ENCODE measurements at regions not wholly inside any gene's neighbourhood (a gene's known extent, or its start where the extent isn't known, plus 50 kb on each side); places are given as distances from the start of the nearest gene placed in this dataset.
"Not testable (repeated sequence)": the region's sequence is repeated elsewhere in the genome, so short reads cannot be mapped to it uniquely, and the experiment has no call there.

GRCh38 chr5:148880197-148880596 lies 53.8 kb downstream of the ADRB2 start:
- no peak overlapping the region for H3K4me3 Mint-ChIP-seq

GRCh38 chr5:148880696-148881095 lies 54.3 kb downstream of the ADRB2 start:
- Mint-ChIP-seq H3K27me3 (no peaks in the 10 kb centered on the region), H3K4me1 (ENCODE audit: low read depth in 2 of 2) (peaks cover 13 to 22% of the 10 kb centered on the region in 2 donors), H3K9me3 (no peaks in the 10 kb centered on the region), H3K4me3 (no peak overlapping the region), H3K27ac (no peak overlapping the region), H3K36me3 (ENCODE audit: insufficient read depth) (peaks cover 2% of the 10 kb centered on the region)
- DNase-seq (no peak), ATAC-seq (replicated peaks) (no peak)

More at GRCh38 chr5:148880197-148880596, 53.8 kb downstream of the ADRB2 start:
- no peaks in the 10 kb centered on the region for H3K27me3 Mint-ChIP-seq
- peaks cover 2% of the 10 kb centered on the region for H3K36me3 Mint-ChIP-seq (ENCODE audit: insufficient read depth)
- ATAC-seq (replicated peaks) (no peak), DNase-seq (no peak)
- no peaks in the 10 kb centered on the region for H3K9me3 Mint-ChIP-seq
- H3K27ac Mint-ChIP-seq, result peak overlapping the region; percentile 9 to 16
- peaks cover 13 to 22% of the 10 kb centered on the region in 2 donors for H3K4me1 Mint-ChIP-seq (ENCODE audit: low read depth in 2 of 2)

- peaks cover 15 to 24% of the 10 kb centered on the region in 2 donors for H3K4me1 Mint-ChIP-seq (ENCODE audit: low read depth in 2 of 2)
- ATAC-seq (replicated peaks), result no peak
- peaks cover 2% of the 10 kb centered on the region for H3K36me3 Mint-ChIP-seq (ENCODE audit: insufficient read depth)
- no peak overlapping the region for H3K4me3 Mint-ChIP-seq
- H3K27ac Mint-ChIP-seq, result no peak overlapping the region
- no peak for DNase-seq
- no peaks in the 10 kb centered on the region for H3K9me3 Mint-ChIP-seq
- no peaks in the 10 kb centered on the region for H3K27me3 Mint-ChIP-seq
Observed at GRCh38 chr5:148882332-148882731, 55.9 kb downstream of the ADRB2 start.

GRCh38 chr5:148884339-148885020 lies 58.1 kb downstream of the ADRB2 start:
- Mint-ChIP-seq H3K9me3 (no peaks in the 10 kb centered on the region), H3K4me3 (no peak overlapping the region), H3K36me3 (ENCODE audit: insufficient read depth) (no peaks in the 10 kb centered on the region), H3K27ac (no peak overlapping the region), H3K27me3 (no peaks in the 10 kb centered on the region), H3K4me1 (ENCODE audit: low read depth in 2 of 2) (peaks cover 17 to 33% of the 10 kb centered on the region in 2 donors)
- ATAC-seq (replicated peaks) (no peak), DNase-seq (no peak)

GRCh38 chr5:148887123-148887881 lies 60.9 kb downstream of the ADRB2 start:
- Mint-ChIP-seq H3K4me3 (no peak overlapping the region), H3K4me1 (ENCODE audit: low read depth in 2 of 2) (peaks cover 11 to 28% of the 10 kb centered on the region in 2 donors), H3K9me3 (no peaks in the 10 kb centered on the region), H3K27me3 (no peaks in the 10 kb centered on the region), H3K27ac (peak overlapping the region; percentile 14 to 63), H3K36me3 (ENCODE audit: insufficient read depth) (no peaks in the 10 kb centered on the region)
- no peak for DNase-seq
- ATAC-seq (replicated peaks), result peak; percentile 66

GRCh38 chr5:148889936-148890335 lies 63.5 kb downstream of the ADRB2 start:
- ATAC-seq (replicated peaks); H3K4me3 Mint-ChIP-seq; DNase-seq; H3K27ac Mint-ChIP-seq; H3K36me3 Mint-ChIP-seq (ENCODE audit: insufficient read depth); H3K27me3 Mint-ChIP-seq: not testable (repeated sequence)
- Mint-ChIP-seq H3K9me3 (peaks cover 2 to 14% of the 10 kb centered on the region in 2 donors), H3K4me1 (ENCODE audit: low read depth in 2 of 2) (peaks cover 11 to 24% of the 10 kb centered on the region in 2 donors)

GRCh38 chr5:148895441-148895840 lies 69.0 kb downstream of the ADRB2 start:
- peaks cover 2 to 14% of the 10 kb centered on the region in 2 donors for H3K9me3 Mint-ChIP-seq
- not testable (repeated sequence) for ATAC-seq (replicated peaks); H3K36me3 Mint-ChIP-seq (ENCODE audit: insufficient read depth); H3K27ac Mint-ChIP-seq; H3K4me1 Mint-ChIP-seq (ENCODE audit: low read depth in 2 of 2); DNase-seq; H3K4me3 Mint-ChIP-seq; H3K27me3 Mint-ChIP-seq

GRCh38 chr5:148897842-148898241 lies 71.4 kb downstream of the ADRB2 start:
- H3K4me1 Mint-ChIP-seq (ENCODE audit: low read depth in 2 of 2), result peaks cover 0 to 9% of the 10 kb centered on the region in 2 donors
- H3K36me3 Mint-ChIP-seq (ENCODE audit: insufficient read depth), result no peaks in the 10 kb centered on the region
- no peak overlapping the region for H3K4me3 Mint-ChIP-seq
- no peak for ATAC-seq (replicated peaks)
- H3K27me3 Mint-ChIP-seq, result no peaks in the 10 kb centered on the region
- peaks cover 2 to 14% of the 10 kb centered on the region in 2 donors for H3K9me3 Mint-ChIP-seq
- DNase-seq, result no peak
- no peak overlapping the region for H3K27ac Mint-ChIP-seq

- no peak for ATAC-seq (replicated peaks)
- no peak for DNase-seq
- Mint-ChIP-seq H3K9me3 (peaks cover 2 to 12% of the 10 kb centered on the region in 2 donors), H3K27me3 (no peaks in the 10 kb centered on the region), H3K36me3 (ENCODE audit: insufficient read depth) (no peaks in the 10 kb centered on the region), H3K27ac (no peak overlapping the region), H3K4me1 (ENCODE audit: low read depth in 2 of 2) (peaks cover 0 to 9% of the 10 kb centered on the region in 2 donors), H3K4me3 (no peak overlapping the region)
Observed at GRCh38 chr5:148898413-148899075, 72.1 kb downstream of the ADRB2 start.

GRCh38 chr5:148899993-148900392 lies 73.6 kb downstream of the ADRB2 start:
- no peak for ATAC-seq (replicated peaks)
- no peak overlapping the region for H3K27ac Mint-ChIP-seq
- no peaks in the 10 kb centered on the region for H3K27me3 Mint-ChIP-seq
- H3K9me3 Mint-ChIP-seq, result no peaks in the 10 kb centered on the region
- H3K36me3 Mint-ChIP-seq (ENCODE audit: insufficient read depth), result no peaks in the 10 kb centered on the region
- H3K4me3 Mint-ChIP-seq, result no peak overlapping the region
- no peak for DNase-seq
- H3K4me1 Mint-ChIP-seq (ENCODE audit: low read depth in 2 of 2), result peaks cover 0 to 9% of the 10 kb centered on the region in 2 donors

- Mint-ChIP-seq H3K4me3 (no peak overlapping the region), H3K9me3 (no peaks in the 10 kb centered on the region), H3K36me3 (ENCODE audit: insufficient read depth) (no peaks in the 10 kb centered on the region), H3K27ac (no peak overlapping the region), H3K4me1 (ENCODE audit: low read depth in 2 of 2) (peaks cover 5 to 27% of the 10 kb centered on the region in 2 donors), H3K27me3 (no peaks in the 10 kb centered on the region)
- no peak for DNase-seq
- no peak for ATAC-seq (replicated peaks)
Observed at GRCh38 chr5:148902478-148902877, 76.1 kb downstream of the ADRB2 start.

- H3K27me3 Mint-ChIP-seq, result no peaks in the 10 kb centered on the region
- H3K27ac Mint-ChIP-seq, result no peak overlapping the region
- H3K4me3 Mint-ChIP-seq, result no peak overlapping the region
- ATAC-seq (replicated peaks) (no peak), DNase-seq (no peak)
- H3K4me1 Mint-ChIP-seq (ENCODE audit: low read depth in 2 of 2), result peaks cover 5 to 25% of the 10 kb centered on the region in 2 donors
- H3K36me3 Mint-ChIP-seq (ENCODE audit: insufficient read depth), result no peaks in the 10 kb centered on the region
- no peaks in the 10 kb centered on the region for H3K9me3 Mint-ChIP-seq
Observed at GRCh38 chr5:148903587-148903986, 77.2 kb downstream of the ADRB2 start.

GRCh38 chr5:148904440-148904839 lies 78.0 kb downstream of the ADRB2 start:
- ATAC-seq (replicated peaks) (no peak), DNase-seq (no peak)
- Mint-ChIP-seq H3K4me3 (no peak overlapping the region), H3K4me1 (ENCODE audit: low read depth in 2 of 2) (peaks cover 5 to 23% of the 10 kb centered on the region in 2 donors), H3K27ac (no peak overlapping the region), H3K9me3 (no peaks in the 10 kb centered on the region), H3K27me3 (no peaks in the 10 kb centered on the region), H3K36me3 (ENCODE audit: insufficient read depth) (no peaks in the 10 kb centered on the region)

Measured in effector memory CD8-positive, alpha-beta T cell (primary cell).